D721Med (cell line): ENCODE measurements at regions not wholly inside any gene's neighbourhood (a gene's known extent, or its start where the extent isn't known, plus 50 kb on each side); places are given as distances from the start of the nearest gene placed in this dataset.
"Not testable (repeated sequence)": the region's sequence is repeated elsewhere in the genome, so short reads cannot be mapped to it uniquely, and the experiment has no call there.

Experiments used
- DNase-seq: peaks from one replicate; pipeline ENCODE4 v3.0.0; 2011; ENCODE audit warnings: low spot score; ENCODE audit not compliant: insufficient read length
- FAIRE-seq: peaks from 2 replicates; lab custom pipeline; 2011; peaks lifted over from hg19 to GRCh38; lab: Jason Lieb, UNC
- CTCF ChIP-seq: IDR thresholded peaks from 2 replicates; pipeline ENCODE4 v1.5.1; 2012; ENCODE audit warnings: mild to moderate bottlenecking, control low read depth; ENCODE audit not compliant: insufficient read depth; ENCODE audit errors: missing control alignments

DNA sequence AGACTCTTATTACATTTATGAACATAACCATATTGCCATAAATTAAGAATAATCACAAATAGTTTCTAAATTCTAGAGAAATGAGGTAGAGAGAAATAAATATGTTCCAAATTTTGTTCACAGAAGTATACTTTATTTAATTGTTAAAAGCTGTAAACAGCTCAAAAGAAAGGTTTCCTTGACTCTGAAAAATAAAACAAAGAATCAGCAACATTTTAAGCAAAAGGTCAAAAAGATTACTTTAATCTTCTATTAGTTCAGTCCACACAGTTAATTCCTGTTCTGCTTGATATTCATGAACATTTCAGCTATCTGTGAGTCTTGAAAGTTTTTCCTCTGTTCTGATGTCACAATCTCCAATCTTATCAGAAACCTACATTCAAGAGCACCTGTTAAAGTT lies 197.9 kb downstream of the GJA1 start:
- TF ChIP-seq CTCF, result no peak
- no peak for DNase-seq

GRCh38 chr6:121634586-121634985 lies 199.1 kb downstream of the GJA1 start:
- not testable (repeated sequence) for DNase-seq, FAIRE-seq

More for the DNA sequence above, 197.9 kb downstream of the GJA1 start:
- no peak for FAIRE-seq

DNA sequence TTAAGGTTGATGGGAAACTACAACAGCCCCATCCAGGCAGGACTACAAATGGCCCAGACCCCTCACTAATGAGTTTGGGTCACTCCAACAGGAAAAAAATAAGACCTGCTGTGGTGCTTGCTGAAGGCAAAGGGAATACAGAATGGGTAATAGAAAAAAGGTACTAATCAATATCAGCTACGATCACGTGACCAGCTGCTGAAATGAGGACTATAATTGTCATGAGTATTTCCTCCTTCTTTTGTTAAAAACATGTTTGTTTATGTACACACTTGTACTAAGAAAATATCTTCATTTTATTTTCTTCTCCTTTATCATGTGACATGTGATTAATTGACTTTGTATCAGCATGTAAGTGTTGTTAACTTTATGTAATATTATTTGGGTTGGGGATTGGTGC lies 199.9 kb downstream of the GJA1 start:
- no peak for FAIRE-seq
- no peak for DNase-seq
- TF ChIP-seq CTCF, result no peak

DNA sequence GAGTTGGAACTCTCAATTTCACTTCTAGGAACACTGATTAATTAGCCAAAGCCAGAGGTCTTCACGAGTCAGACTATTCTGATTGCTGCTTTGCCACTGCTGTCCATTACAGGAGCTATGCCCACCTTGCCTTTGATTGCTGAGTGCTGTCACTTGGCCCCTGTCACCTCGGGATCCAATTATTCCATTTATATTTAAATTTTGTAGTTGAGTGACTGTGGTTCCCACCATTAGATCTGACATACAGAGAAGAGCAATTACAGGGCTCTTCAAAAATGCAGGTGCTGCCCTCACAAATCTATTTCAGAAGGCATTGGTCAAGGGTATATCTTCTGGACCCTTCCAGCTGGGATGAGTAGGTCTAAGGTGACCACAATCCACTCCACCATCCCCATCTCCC lies 200.8 kb downstream of the GJA1 start:
- DNase-seq, FAIRE-seq: not testable (repeated sequence)

- DNase-seq, result no peak
- TF ChIP-seq CTCF, result no peak
- no peak for FAIRE-seq
Measured at GRCh38 chr6:121639021-121639420, 203.6 kb downstream of the GJA1 start.

GRCh38 chr6:121641158-121641557 lies 205.7 kb downstream of the GJA1 start:
- FAIRE-seq, result no peak
- DNase-seq, result no peak
- no peak for TF ChIP-seq CTCF

DNA sequence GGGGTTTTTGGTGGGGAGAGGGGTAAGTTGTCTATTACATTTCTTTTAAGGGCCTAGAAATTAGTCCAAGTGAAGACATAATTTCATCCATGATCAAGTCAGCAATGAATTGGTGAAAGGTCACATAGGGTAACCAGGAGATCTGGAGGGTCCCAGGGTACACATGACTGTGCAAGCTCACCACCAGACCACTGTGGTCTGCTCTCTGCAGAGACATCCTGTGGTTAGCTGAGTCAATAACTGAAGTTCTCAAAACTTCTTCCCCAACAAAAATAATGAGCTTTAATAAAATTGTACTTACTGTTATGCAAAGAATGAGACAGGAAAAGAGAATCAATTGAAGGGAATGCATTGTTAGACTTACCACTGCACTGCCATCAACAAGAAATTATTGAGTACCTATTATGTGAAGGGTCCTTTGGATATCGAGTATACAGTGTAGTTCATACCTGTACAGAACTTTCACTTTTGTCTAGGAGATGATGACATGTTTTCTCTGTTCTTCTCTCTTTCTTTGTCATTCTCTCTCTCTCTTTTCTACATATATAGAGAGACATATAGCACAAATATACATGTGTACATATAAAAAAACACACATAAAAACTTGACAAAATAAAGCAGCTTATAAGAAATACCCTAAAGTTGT lies 209.8 kb downstream of the GJA1 start:
- DNase-seq, result no peak
- TF ChIP-seq CTCF, result no peak
- FAIRE-seq, result no peak

GRCh38 chr6:121647905-121648304 lies 212.5 kb downstream of the GJA1 start:
- DNase-seq, result no peak
- no peak for TF ChIP-seq CTCF
- no peak for FAIRE-seq
